ENCODE measurements at regions not wholly inside any gene's neighbourhood (a gene's known extent, or its start where the extent isn't known, plus 50 kb on each side); places are given as distances from the start of the nearest gene placed in this dataset.

DNA sequence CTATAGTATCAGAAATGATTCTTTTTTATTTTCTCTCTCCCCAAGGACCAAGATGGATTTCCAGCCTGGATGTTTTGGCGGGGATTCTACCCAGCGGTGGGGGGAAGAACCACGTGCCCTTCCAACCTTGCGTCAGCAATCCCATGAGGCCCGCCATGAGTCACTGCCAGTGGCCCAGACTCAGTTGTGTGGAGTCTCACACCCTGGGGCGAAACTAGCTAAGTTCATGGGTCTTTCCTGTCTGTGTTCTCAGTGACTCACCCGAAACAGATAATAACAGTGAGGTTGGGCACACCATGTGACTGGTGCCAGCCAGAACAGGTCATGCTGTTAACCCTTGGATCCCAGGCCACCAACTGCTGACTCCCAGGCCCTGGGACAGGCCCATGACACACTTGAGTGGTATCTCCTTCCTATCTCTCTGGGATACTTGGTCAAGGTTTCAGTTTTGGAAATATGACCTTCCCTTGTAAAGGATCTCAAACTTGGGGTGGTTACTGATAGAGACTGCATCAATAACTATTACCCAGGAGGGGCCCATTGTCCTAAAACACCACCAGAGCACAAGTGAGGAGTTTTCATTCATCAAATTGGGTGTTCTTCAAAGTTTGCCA lies 98.0 kb upstream of the DUSP10 start:
- Histone ChIP-seq H3K4me3 (ENCODE audit: insufficient read depth, low read depth, low read length) (no peak overlapping the region), H3K27me3 (ENCODE audit: control insufficient read depth, insufficient read depth, low read length) (no peaks in the 10 kb centered on the region), H3K36me3 (replicated peaks; ENCODE audit: control insufficient read depth, insufficient read depth, low read length) (no peaks in the 10 kb centered on the region)
- no peak for DNase-seq

- H3K4me3 ChIP-seq (ENCODE audit: insufficient read depth, low read depth, low read length) = no peak overlapping the region
- no peak for DNase-seq
- no peaks in the 10 kb centered on the region for H3K27me3 ChIP-seq (ENCODE audit: control insufficient read depth, insufficient read depth, low read length)
- no peaks in the 10 kb centered on the region for H3K36me3 ChIP-seq (replicated peaks; ENCODE audit: control insufficient read depth, insufficient read depth, low read length)
These were observed 97.4 kb upstream of the DUSP10 start for GRCh38 chr1:221839321-221839720.

DNA sequence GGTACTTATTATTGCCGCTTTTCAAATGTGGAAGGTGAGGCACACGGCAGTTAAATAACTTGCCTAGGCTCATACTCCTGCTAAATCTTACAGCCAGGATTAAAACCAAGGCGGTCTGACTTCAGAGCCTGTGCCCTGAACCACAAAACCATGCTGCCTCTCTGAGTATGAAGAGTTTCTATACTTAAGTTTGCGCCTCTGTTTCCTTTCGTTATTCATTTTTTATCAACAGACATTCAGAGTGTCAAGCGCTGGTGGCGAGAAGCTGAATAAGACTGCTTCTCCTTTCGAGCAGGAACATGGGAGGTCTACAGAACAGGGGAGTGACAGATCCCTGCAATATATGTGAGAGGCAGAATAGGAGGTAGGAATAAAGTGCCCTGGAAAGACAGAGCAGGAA lies 96.0 kb upstream of the DUSP10 start:
- no peak for DNase-seq
- Histone ChIP-seq H3K36me3 (replicated peaks; ENCODE audit: control insufficient read depth, insufficient read depth, low read length) (no peaks in the 10 kb centered on the region), H3K27me3 (ENCODE audit: control insufficient read depth, insufficient read depth, low read length) (no peaks in the 10 kb centered on the region), H3K4me3 (ENCODE audit: insufficient read depth, low read depth, low read length) (no peak overlapping the region)

DNA sequence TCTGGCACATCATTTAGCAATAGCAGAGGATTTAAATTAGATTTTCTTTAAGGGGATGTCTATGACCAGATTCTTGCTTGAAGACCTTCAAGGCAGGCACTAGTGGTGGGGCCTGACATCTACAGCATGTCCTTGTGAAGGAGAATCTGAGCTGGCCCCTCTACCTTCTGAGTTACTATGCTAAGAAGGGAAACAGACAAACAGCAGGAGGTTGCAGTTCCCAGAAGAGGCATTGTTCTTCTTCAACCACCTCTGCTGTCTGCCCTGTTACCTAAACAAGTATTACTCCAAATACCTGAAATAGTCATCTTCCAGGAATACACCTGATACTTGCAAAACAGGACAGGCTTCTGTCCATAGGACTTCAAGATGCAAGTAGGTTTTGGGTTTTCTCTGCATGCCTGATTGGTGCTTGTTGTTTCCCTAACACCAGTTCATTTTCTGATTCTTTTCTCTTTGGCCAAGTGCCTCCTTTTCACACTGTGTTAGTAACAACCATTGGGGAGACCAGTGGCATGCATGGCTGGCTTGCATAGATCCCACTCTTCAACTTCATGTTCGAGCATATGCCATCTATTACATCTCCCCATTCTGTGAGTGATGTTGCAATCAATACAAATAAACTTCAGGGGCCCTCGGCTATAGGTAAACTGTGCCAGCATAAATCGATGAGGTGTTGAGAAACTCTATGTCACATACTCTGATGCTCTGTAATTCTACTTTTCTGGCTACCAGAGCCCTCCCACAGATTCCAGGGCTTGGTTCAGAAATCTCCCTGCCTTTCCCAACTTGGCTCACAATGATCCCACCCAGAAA lies 93.0 kb upstream of the DUSP10 start:
- H3K4me3 ChIP-seq (ENCODE audit: insufficient read depth, low read depth, low read length) = no peak overlapping the region
- peak; percentile 3 for DNase-seq
- H3K36me3 ChIP-seq (replicated peaks; ENCODE audit: control insufficient read depth, insufficient read depth, low read length) = no peaks in the 10 kb centered on the region
- no peaks in the 10 kb centered on the region for H3K27me3 ChIP-seq (ENCODE audit: control insufficient read depth, insufficient read depth, low read length)

DNA sequence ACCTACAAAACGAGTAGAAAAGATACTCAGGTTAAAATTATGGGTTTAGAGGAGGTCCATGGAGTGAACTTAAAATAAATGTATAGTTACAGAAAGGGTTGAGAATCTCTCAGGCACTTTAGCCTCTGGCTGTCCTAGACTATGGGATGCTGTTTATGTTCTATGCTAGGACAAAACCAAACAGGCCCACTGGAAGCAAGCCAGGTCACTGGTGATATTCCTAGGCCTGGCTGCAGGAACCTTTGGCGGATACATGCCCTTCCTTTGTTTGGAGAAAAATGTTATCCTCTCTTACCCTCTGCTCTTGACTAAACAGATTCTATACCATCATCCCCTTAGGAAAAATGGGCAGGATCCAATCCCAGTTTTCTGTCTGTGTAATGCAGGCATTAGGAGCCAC lies 90.7 kb upstream of the DUSP10 start:
- H3K4me3 ChIP-seq (ENCODE audit: insufficient read depth, low read depth, low read length) = no peak overlapping the region
- no peaks in the 10 kb centered on the region for H3K36me3 ChIP-seq (replicated peaks; ENCODE audit: control insufficient read depth, insufficient read depth, low read length)
- no peak for DNase-seq
- no peaks in the 10 kb centered on the region for H3K27me3 ChIP-seq (ENCODE audit: control insufficient read depth, insufficient read depth, low read length)

DNA sequence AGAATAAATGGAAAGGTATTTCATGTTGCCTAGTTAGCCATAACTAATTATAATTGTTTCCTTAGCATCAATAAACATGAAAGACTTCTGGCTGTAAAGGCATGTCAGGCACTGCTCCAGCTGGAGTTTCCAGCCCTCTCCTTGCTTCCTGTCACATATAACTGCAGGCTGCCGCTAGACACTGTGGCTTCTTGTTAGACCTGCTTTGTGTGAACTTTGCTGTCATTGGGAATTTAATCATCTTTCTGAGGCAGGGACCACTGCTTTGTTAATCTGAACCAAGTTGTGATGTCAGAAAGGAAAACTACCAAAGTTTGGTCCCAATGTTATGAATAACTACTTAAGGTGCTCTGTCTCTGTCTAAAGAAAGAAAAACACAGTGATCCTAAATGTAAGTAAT lies 90.3 kb upstream of the DUSP10 start:
- Histone ChIP-seq H3K4me3 (ENCODE audit: insufficient read depth, low read depth, low read length) (no peak overlapping the region), H3K36me3 (replicated peaks; ENCODE audit: control insufficient read depth, insufficient read depth, low read length) (no peaks in the 10 kb centered on the region), H3K27me3 (ENCODE audit: control insufficient read depth, insufficient read depth, low read length) (no peaks in the 10 kb centered on the region)
- DNase-seq = no peak

DNA sequence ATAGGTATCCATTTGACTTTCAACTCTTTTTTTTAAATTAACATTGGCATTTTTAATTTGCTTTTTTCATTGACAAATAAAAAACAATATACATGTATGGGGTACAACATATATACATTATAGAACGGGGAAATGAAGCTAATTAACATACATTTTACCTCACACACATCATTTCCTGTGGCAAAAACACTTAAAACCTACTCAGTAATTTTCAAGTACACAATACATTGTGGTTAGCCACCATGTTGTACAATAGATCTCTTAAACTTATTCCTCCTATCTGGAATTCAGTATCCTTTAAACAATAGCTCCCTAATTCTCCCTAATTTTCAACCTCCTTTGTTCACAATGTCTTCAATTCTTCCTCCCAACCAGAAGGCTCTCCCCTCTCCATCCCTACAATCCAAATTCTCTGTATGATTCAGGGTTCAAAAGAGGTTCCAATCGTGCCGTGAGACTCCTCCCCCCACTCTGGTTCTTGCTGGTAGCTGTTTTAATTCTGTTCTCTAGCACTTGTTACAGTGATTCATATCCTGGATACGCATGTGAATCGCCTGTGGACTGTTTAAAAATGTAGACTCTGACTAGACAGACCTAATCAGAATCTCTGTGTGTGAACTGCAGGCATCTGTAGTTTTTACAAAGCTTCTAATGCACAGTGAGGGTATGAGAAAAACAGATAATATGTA lies 87.6 kb upstream of the DUSP10 start:
- no peak for DNase-seq
- H3K27me3 ChIP-seq (ENCODE audit: control insufficient read depth, insufficient read depth, low read length) = no peaks in the 10 kb centered on the region
- no peak overlapping the region for H3K4me3 ChIP-seq (ENCODE audit: insufficient read depth, low read depth, low read length)
- H3K36me3 ChIP-seq (replicated peaks; ENCODE audit: control insufficient read depth, insufficient read depth, low read length) = no peaks in the 10 kb centered on the region

DNA sequence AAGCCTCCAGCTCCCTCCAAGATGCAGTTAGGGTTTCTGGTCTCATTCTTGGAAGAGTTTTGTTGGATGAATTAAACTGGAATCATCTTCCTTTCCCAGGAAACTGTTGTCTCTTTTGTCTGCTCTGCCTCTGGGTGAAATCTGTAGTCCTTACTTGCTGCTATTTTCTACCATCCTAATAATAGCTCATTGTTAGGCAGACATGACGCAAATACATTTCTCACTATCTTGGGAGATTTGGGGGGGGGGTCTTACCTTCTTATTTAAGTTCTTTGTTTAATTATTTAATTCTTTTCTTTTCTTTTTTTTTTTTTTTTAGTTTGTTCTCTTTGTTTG lies 85.4 kb upstream of the DUSP10 start:
- no peak for DNase-seq

DNA sequence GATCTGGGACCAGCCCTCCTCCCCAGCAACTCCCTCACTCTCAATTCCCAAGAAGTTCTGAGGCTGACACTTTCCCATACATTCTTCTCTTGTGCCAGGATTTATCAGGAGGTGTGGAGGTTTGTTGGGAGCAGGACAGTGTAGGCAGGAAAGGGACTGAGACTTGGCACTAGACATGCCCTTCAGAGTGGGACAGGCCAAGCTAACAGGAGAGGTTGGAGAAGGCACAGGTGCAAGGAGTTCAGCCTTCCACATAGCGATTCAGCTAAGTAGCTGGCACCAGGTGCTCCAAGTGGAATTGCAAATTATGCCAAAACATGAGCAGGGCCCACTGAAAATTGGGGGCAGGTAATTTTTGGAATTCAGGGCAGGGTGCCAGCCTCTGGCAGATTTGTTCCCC lies 83.0 kb upstream of the DUSP10 start:
- DNase-seq = no peak
- Histone ChIP-seq H3K4me3 (ENCODE audit: insufficient read depth, low read depth, low read length) (no peak overlapping the region), H3K27me3 (ENCODE audit: control insufficient read depth, insufficient read depth, low read length) (no peaks in the 10 kb centered on the region)

More for the DNA sequence above, 85.4 kb upstream of the DUSP10 start:
- no peak overlapping the region for H3K4me3 ChIP-seq (ENCODE audit: insufficient read depth, low read depth, low read length)
- no peaks in the 10 kb centered on the region for H3K27me3 ChIP-seq (ENCODE audit: control insufficient read depth, insufficient read depth, low read length)
- H3K36me3 ChIP-seq (replicated peaks; ENCODE audit: control insufficient read depth, insufficient read depth, low read length) = no peaks in the 10 kb centered on the region

DNA sequence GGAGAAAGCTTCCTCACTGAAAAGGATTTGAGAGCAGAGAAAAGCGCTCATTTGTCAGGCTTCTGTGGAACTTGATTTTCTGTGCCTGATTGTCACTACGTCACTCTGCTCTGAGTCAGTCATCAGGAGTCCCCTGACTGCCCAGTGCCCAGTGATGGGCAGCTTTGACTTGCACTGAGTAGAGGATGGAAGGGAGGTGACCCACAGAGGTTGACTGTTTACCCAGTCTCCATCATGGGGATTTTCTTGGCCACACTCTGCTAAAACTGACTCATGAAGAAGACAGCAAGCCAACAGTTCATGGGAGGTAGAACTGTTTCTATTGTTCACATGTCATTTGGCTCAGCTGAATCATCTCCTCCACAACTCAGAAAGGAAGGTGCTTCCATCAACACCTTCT lies 82.1 kb upstream of the DUSP10 start:
- no peak overlapping the region for H3K4me3 ChIP-seq (ENCODE audit: insufficient read depth, low read depth, low read length)
- DNase-seq = no peak
- H3K36me3 ChIP-seq (replicated peaks; ENCODE audit: control insufficient read depth, insufficient read depth, low read length) = no peaks in the 10 kb centered on the region
- H3K27me3 ChIP-seq (ENCODE audit: control insufficient read depth, insufficient read depth, low read length) = no peaks in the 10 kb centered on the region

More for the DNA sequence above, 83.0 kb upstream of the DUSP10 start:
- no peaks in the 10 kb centered on the region for H3K36me3 ChIP-seq (replicated peaks; ENCODE audit: control insufficient read depth, insufficient read depth, low read length)

GRCh38 chr1:221823561-221823960 lies 81.7 kb upstream of the DUSP10 start:
- DNase-seq = no peak
- Histone ChIP-seq H3K27me3 (ENCODE audit: control insufficient read depth, insufficient read depth, low read length) (no peaks in the 10 kb centered on the region), H3K36me3 (replicated peaks; ENCODE audit: control insufficient read depth, insufficient read depth, low read length) (no peaks in the 10 kb centered on the region), H3K4me3 (ENCODE audit: insufficient read depth, low read depth, low read length) (no peak overlapping the region)

DNA sequence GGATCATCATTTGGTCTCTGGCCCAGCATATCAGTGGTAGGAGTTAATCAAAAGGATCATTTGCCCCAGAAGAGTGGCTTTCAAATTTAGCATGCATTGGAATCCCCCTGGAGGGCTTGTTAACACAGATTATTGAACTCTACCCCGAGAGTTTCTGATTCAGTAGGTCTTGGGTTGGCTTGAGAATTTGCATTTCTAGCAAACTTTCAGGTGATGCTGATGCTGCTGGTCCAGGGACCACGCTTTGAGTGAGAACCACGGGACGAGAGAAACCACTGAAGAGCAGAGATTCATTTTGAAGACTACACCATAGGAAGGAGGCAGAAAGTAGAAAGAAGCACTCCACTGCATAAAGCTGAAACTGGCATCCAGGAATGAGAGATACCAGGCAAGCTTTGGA lies 81.3 kb upstream of the DUSP10 start:
- no peaks in the 10 kb centered on the region for H3K27me3 ChIP-seq (ENCODE audit: control insufficient read depth, insufficient read depth, low read length)
- no peaks in the 10 kb centered on the region for H3K36me3 ChIP-seq (replicated peaks; ENCODE audit: control insufficient read depth, insufficient read depth, low read length)

DNA sequence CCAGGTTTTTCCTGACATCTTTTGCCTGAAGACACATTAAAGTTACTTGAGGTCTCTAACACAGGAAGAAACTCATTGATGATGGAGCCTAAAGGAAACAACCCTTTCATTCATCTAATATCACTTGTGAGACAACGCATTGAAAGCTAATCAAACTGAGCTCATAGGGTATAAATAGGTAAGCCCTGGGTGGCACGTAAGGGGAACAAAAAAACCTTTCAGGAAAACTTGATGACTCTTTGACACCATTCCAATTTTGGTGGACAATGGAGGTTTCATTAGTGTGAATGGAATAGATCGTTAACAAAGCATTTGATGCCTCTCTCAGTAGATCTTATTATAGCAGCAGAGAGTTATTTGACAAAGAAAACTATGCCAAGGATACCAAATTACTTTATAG lies 80.7 kb upstream of the DUSP10 start:
- H3K36me3 ChIP-seq (replicated peaks; ENCODE audit: control insufficient read depth, insufficient read depth, low read length) = no peaks in the 10 kb centered on the region
- no peak overlapping the region for H3K4me3 ChIP-seq (ENCODE audit: insufficient read depth, low read depth, low read length)
- no peak for DNase-seq
- no peaks in the 10 kb centered on the region for H3K27me3 ChIP-seq (ENCODE audit: control insufficient read depth, insufficient read depth, low read length)

More for the DNA sequence above, 81.3 kb upstream of the DUSP10 start:
- H3K4me3 ChIP-seq (ENCODE audit: insufficient read depth, low read depth, low read length) = no peak overlapping the region
- DNase-seq = no peak

DNA sequence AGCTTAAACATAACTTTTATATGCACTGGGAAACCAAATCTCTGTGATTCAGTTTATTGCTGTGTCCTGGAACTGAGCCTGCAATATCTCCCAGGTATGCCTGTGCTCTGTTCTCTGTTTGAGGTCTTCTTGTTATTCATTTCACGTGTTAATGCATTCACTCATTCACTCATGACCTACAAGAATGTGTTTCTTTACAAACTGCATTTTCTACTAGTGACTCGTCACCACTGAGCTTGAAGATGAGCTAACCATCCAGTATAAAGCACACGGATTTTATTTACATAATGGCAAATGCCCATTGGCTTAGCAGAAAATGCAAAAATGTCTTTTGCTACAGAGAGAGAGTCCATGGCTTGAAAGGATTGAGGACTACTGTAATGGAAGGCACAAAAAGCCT lies 75.0 kb upstream of the DUSP10 start:
- Histone ChIP-seq H3K4me3 (ENCODE audit: insufficient read depth, low read depth, low read length) (no peak overlapping the region), H3K36me3 (replicated peaks; ENCODE audit: control insufficient read depth, insufficient read depth, low read length) (no peaks in the 10 kb centered on the region), H3K27me3 (ENCODE audit: control insufficient read depth, insufficient read depth, low read length) (no peaks in the 10 kb centered on the region)
- no peak for DNase-seq

- no peak for DNase-seq
- no peak overlapping the region for H3K4me3 ChIP-seq (ENCODE audit: insufficient read depth, low read depth, low read length)
- H3K36me3 ChIP-seq (replicated peaks; ENCODE audit: control insufficient read depth, insufficient read depth, low read length) = no peaks in the 10 kb centered on the region
- H3K27me3 ChIP-seq (ENCODE audit: control insufficient read depth, insufficient read depth, low read length) = no peaks in the 10 kb centered on the region
These were observed 73.8 kb upstream of the DUSP10 start for GRCh38 chr1:221815660-221816059.

All from H7 (cell line).